Endothelial cell of umbilical vein (primary cell): ENCODE measurements at regions not wholly inside any gene's neighbourhood (a gene's known extent, or its start where the extent isn't known, plus 50 kb on each side); places are given as distances from the start of the nearest gene placed in this dataset.

Experiments
- BruUV-seq: library from RNA; stranded (reverse); fragments of 400-500 nt; replicated peaks from 2 replicates; lab custom pipeline; 2021; lab: Mats Ljungman, UMichigan
- CTCF ChIA-PET: fragments of 300-600, 350-600 bp; sonication (Branson Sonifier 250); formaldehyde crosslinking; loops from one replicate; lab custom pipeline; 2021; ENCODE audit warnings: antibody characterized with exemption, inconsistent platforms; lab: Charles Lee
- POLR2A ChIA-PET: fragments of 300-600, 350-600 bp; sonication (Branson Sonifier 250); formaldehyde crosslinking; loops from one replicate; lab custom pipeline; 2021; ENCODE audit warnings: antibody characterized with exemption, inconsistent platforms; lab: Charles Lee
- DNase-seq: peaks from one replicate; pipeline ENCODE4 v3.0.0-alpha.2; 2011; ENCODE audit warnings: low read depth, low spot score
- FAIRE-seq: peaks from 2 replicates; lab custom pipeline; 2011; peaks lifted over from hg19 to GRCh38; lab: Jason Lieb, UNC
- H2AFZ ChIP-seq: 2 replicates; pipeline ENCODE4 v1.6.0; 2012; ENCODE audit warnings: low read depth, low read length, control low read depth, inconsistent platforms
- H3K27ac ChIP-seq: 2 replicates; pipeline ENCODE4 v1.5.1; 2011; ENCODE audit warnings: low read depth, mild to moderate bottlenecking, control low read depth, low read length, moderate library complexity; ENCODE audit not compliant: insufficient read depth
- H3K27me3 ChIP-seq, 2 experiments: 2 replicates each; pipeline versions ENCODE4 v1.6.0 to v1.6.1; 2011; ENCODE audit warnings: low read length in 2 of 2, mixed read lengths in 1 of 2; ENCODE audit not compliant: control insufficient read depth in 2 of 2, insufficient read depth in 2 of 2
- H3K36me3 ChIP-seq, 2 experiments: 2 replicates in 1 of 2; 3 replicates in 1 of 2; pipeline ENCODE4 v1.5.1; 2011; ENCODE audit warnings: low read length in 2 of 2, mild to moderate bottlenecking in 1 of 2, moderate library complexity in 1 of 2; ENCODE audit not compliant: control insufficient read depth in 2 of 2, insufficient read depth in 2 of 2; ENCODE audit errors: extremely low read depth in 1 of 2
- H3K4me1 ChIP-seq: 3 replicates; pipeline ENCODE4 v1.5.1; 2011; ENCODE audit warnings: mild to moderate bottlenecking, low read length; ENCODE audit not compliant: control insufficient read depth, insufficient read depth; ENCODE audit errors: extremely low read depth
- H3K4me2 ChIP-seq: 2 replicates; pipeline ENCODE4 v1.6.1; 2011; ENCODE audit warnings: low read length, control low read depth, mixed read lengths; ENCODE audit not compliant: insufficient read depth
- H3K4me3 ChIP-seq, 3 experiments: fragments of 200-600 bp in 1 of 3; sonication (generic), shearing (Covaris generic) in 1 of 3; replicated peaks in 1 of 3; 2 replicates each; pipeline ENCODE4 v1.5.1; 2011 to 2016; ENCODE audit warnings: control low read depth in 3 of 3, low read length in 3 of 3, mild to moderate bottlenecking in 2 of 3, inconsistent platforms in 1 of 3, low read depth in 1 of 3, moderate library complexity in 1 of 3; ENCODE audit not compliant: insufficient read depth in 1 of 3
- H3K79me2 ChIP-seq: 2 replicates; pipeline ENCODE4 v1.6.0; 2012; ENCODE audit warnings: low read length, inconsistent platforms; ENCODE audit not compliant: control insufficient read depth, insufficient read depth
- H3K9ac ChIP-seq: replicated peaks from 2 replicates; pipeline ENCODE3; 2011; ENCODE audit warnings: low read length, control low read depth; ENCODE audit not compliant: insufficient read depth; ENCODE audit errors: extremely low read depth
- H3K9me1 ChIP-seq: replicated peaks from 3 replicates; pipeline ENCODE4 v1.6.0; 2011; ENCODE audit warnings: mild to moderate bottlenecking, low read length; ENCODE audit not compliant: control insufficient read depth, insufficient read depth; ENCODE audit errors: extremely low read depth
- H3K9me3 ChIP-seq: replicated peaks from 2 replicates; pipeline ENCODE4 v1.5.1; 2012; ENCODE audit warnings: low read length, inconsistent platforms; ENCODE audit not compliant: control insufficient read depth, insufficient read depth
- H4K20me1 ChIP-seq: replicated peaks from 2 replicates; pipeline ENCODE3; 2011; ENCODE audit warnings: mild to moderate bottlenecking, low read length; ENCODE audit not compliant: control insufficient read depth, insufficient read depth; ENCODE audit errors: extremely low read depth
- CTCF ChIP-seq, 2 donors: IDR thresholded peaks; 1 replicate in 1 of 2; 2 replicates in 1 of 2; pipeline ENCODE4 v1.5.1; 2011; ENCODE audit warnings: low read length in 2 of 2, mild to moderate bottlenecking in 2 of 2, moderate library complexity in 2 of 2, control low read depth in 1 of 2, inconsistent platforms in 1 of 2, low read depth in 1 of 2; ENCODE audit not compliant: insufficient read depth in 1 of 2; ENCODE audit errors: extremely low read depth in 1 of 2
- EZH2 ChIP-seq: IDR thresholded peaks from 2 replicates; pipeline ENCODE4 v1.6.1; 2012; ENCODE audit warnings: borderline replicate concordance, low read depth, mild to moderate bottlenecking, moderate library complexity, low read length, inconsistent platforms; ENCODE audit not compliant: severe bottlenecking
- FOS ChIP-seq: IDR thresholded peaks from 2 replicates; pipeline ENCODE4 v1.6.1; 2011; ENCODE audit warnings: mild to moderate bottlenecking, low read length, moderate library complexity, borderline replicate concordance; ENCODE audit not compliant: insufficient read depth
- GATA2 ChIP-seq: IDR thresholded peaks from 2 replicates; pipeline ENCODE4 v1.7.0; 2011; ENCODE audit warnings: low read depth, mild to moderate bottlenecking, moderate library complexity, mixed read lengths, low read length; ENCODE audit not compliant: insufficient read length, insufficient read depth
- JUN ChIP-seq: IDR thresholded peaks from 2 replicates; pipeline ENCODE4 v1.6.1; 2011; ENCODE audit warnings: borderline replicate concordance, low read depth; ENCODE audit not compliant: insufficient read length, insufficient read depth
- MAX ChIP-seq: IDR thresholded peaks from 2 replicates; pipeline ENCODE4 v1.6.1; 2011; ENCODE audit not compliant: insufficient read depth, insufficient read length
- MYC ChIP-seq: IDR thresholded peaks from one replicate; pipeline ENCODE4 v1.6.1; 2011; ENCODE audit warnings: mild to moderate bottlenecking, low read depth, low read length
- POLR2A ChIP-seq: IDR thresholded peaks from 2 replicates; pipeline ENCODE4 v1.6.1; 2012; ENCODE audit warnings: low read depth, mild to moderate bottlenecking, control low read depth, low read length
- POLR2AphosphoS5 ChIP-seq: IDR thresholded peaks from 2 replicates; pipeline ENCODE4 v1.6.1; 2012; ENCODE audit warnings: low read depth, mild to moderate bottlenecking, control low read depth, low read length, moderate library complexity; ENCODE audit not compliant: insufficient read depth
- dilution Hi-C: fragments of 300-500 bp; cut with MboI; formaldehyde crosslinking; loops from one replicate; pipeline ENCODE4 v1.15.0; 2019; ENCODE audit warnings: low sequenced_read_pairs; ENCODE audit not compliant: extremely low pct_ligation_motif_present
- intact Hi-C: fragments of 100-400 bp; cut with micrococcal nuclease; formaldehyde crosslinking; loops from one replicate; pipeline ENCODE4 v1.10.0; 2022

GRCh38 chr18:67582488-67582887 lies 66.0 kb upstream of the DSEL start:
- ChIA-PET CTCF (no interaction called here), POLR2A (no interaction called here)
- dilution Hi-C loops, result no loop called here
- H2AFZ ChIP-seq, result no peak overlapping the region
- no peak overlapping the region for H3K27ac ChIP-seq
- intact Hi-C loops, result no loop called here
- no peaks in the 10 kb centered on the region for H3K36me3 ChIP-seq
- no peaks in the 10 kb centered on the region for H3K9me3 ChIP-seq
- no peaks in the 10 kb centered on the region for H3K4me1 ChIP-seq
- no peak overlapping the region for H3K4me2 ChIP-seq
- no peaks in the 10 kb centered on the region for H4K20me1 ChIP-seq
- TF ChIP-seq FOS (no peak), POLR2A (no peak), GATA2 (no peak), CTCF (IDR thresholded peaks at IDR 0.05; ENCODE audit: extremely low read depth in 1 of 2, insufficient read depth in 1 of 2, low read depth in 1 of 2, low read length in 2 of 2) (no peak), MAX (no peak), MYC (no peak), POLR2AphosphoS5 (no peak), JUN (no peak), EZH2 (no peak)
- BruUV-seq, result no TSS peak
- H3K9ac ChIP-seq, result no peak overlapping the region
- no peaks in the 10 kb centered on the region for H3K27me3 ChIP-seq
- no peak overlapping the region for H3K4me3 ChIP-seq
- H3K9me1 ChIP-seq, result no peaks in the 10 kb centered on the region
- no peaks in the 10 kb centered on the region for H3K79me2 ChIP-seq
- DNase-seq (no peak), FAIRE-seq (no peak)
